Lower leg skin (tissue), 4 donors: ENCODE measurements at regions not wholly inside any gene's neighbourhood (a gene's known extent, or its start where the extent isn't known, plus 50 kb on each side); places are given as distances from the start of the nearest gene placed in this dataset.
"Not testable (repeated sequence)": the region's sequence is repeated elsewhere in the genome, so short reads cannot be mapped to it uniquely, and the experiment has no call there.

Experiments
- DNase-seq, 2 donors: peaks; one replicate each; pipeline ENCODE4 v3.0.0-alpha.2; 2019; ENCODE audit warnings: low spot score in 2 of 2
- H3K4me3 ChIP-seq: fragments of 200-600 bp; sonication (generic); 2 replicates; pipeline ENCODE4 v1.5.1; 2017; ENCODE audit warnings: mild to moderate bottlenecking, low read depth; ENCODE audit not compliant: poor library complexity, severe bottlenecking
- CTCF ChIP-seq, 3 donors: fragments of 450-650 bp; IDR thresholded peaks; one replicate each; pipeline ENCODE4 v1.5.1; 2016; ENCODE audit warnings: antibody characterized with exemption in 3 of 3, mild to moderate bottlenecking in 3 of 3, moderate library complexity in 2 of 3
- POLR2A ChIP-seq, 2 donors: fragments of 450-650 bp; IDR thresholded peaks; one replicate each; pipeline ENCODE4 v1.6.1; 2016 to 2017; ENCODE audit warnings: antibody characterized with exemption in 2 of 2, mild to moderate bottlenecking in 1 of 2, moderate library complexity in 1 of 2
- WGBS, 2 donors: methylation state at CpG; one replicate each; pipeline ENCODE4 v1.1.5; 2018; 5-methylcytosine and 5-hydroxymethylcytosine counted together
- intact Hi-C: fragments of 100-400 bp; cut with DNase I; formaldehyde crosslinking; loops from one replicate; pipeline ENCODE4 v1.15.0; 2023; ENCODE audit warnings: low total_unique reads

GRCh38 chr22:36083056-36083455 is 54.4 kb upstream of the RBFOX2 start:
- intact Hi-C loops, result no loop called here
- 92 to 96% methylated on average over 10 of the region's 10 CpGs for WGBS, 2 donors
- no peak overlapping the region for H3K4me3 ChIP-seq
- TF ChIP-seq POLR2A (IDR thresholded peaks at IDR 0.05) (no peak), CTCF (IDR thresholded peaks at IDR 0.05) (no peak)
- no peak for DNase-seq

- TF ChIP-seq POLR2A (IDR thresholded peaks at IDR 0.05), result no peak
- TF ChIP-seq CTCF (IDR thresholded peaks at IDR 0.05), result no peak
- WGBS, 2 donors, result 73 to 79% methylated on average over 6 of the region's 6 CpGs
- intact Hi-C loops, result no loop called here
- peak in 1 of 2 donors; percentile 25 for DNase-seq
- no peak overlapping the region for H3K4me3 ChIP-seq
Observed at GRCh38 chr22:36081023-36081431, 52.4 kb upstream of the RBFOX2 start.

- DNase-seq, H3K4me3 ChIP-seq, intact Hi-C loops: not testable (repeated sequence)
Observed at GRCh38 chr22:36080281-36080680, 51.7 kb upstream of the RBFOX2 start.

- no peak for DNase-seq
- H3K4me3 ChIP-seq, result no peak overlapping the region
- intact Hi-C loops, result no loop called here
- 87 to 88% methylated on average over 2 of the region's 2 CpGs for WGBS, 2 donors
- TF ChIP-seq CTCF (IDR thresholded peaks at IDR 0.05), result no peak
Observed at GRCh38 chr22:36079041-36079440, 50.4 kb upstream of the RBFOX2 start.
